Thyroid gland (tissue), 4 donors: ENCODE measurements at regions not wholly inside any gene's neighbourhood (a gene's known extent, or its start where the extent isn't known, plus 50 kb on each side); places are given as distances from the start of the nearest gene placed in this dataset.

Experiments
- CTCF ChIP-seq, 6 experiments: fragments of 200-600 bp in 3 of 6; fragments of 450-650 bp in 3 of 6; sonication (generic) in 3 of 6; IDR thresholded peaks; one replicate each; pipeline ENCODE4 v1.5.1; 2016 to 2019; ENCODE audit warnings: antibody characterized with exemption in 6 of 6, mild to moderate bottlenecking in 2 of 6, inconsistent platforms in 1 of 6, moderate library complexity in 1 of 6
- POLR2A ChIP-seq, 2 donors: fragments of 450-650 bp; IDR thresholded peaks; one replicate each; pipeline ENCODE4 v1.6.1; 2017; ENCODE audit warnings: antibody characterized with exemption in 2 of 2, mild to moderate bottlenecking in 2 of 2, moderate library complexity in 1 of 2

GRCh38 chr12:24560192-24560775, 388.6 kb downstream of the BCAT1 start:
- no peak for TF ChIP-seq CTCF (IDR thresholded peaks at IDR 0.05)
- no peak for TF ChIP-seq POLR2A (IDR thresholded peaks at IDR 0.05)
